Activated CD8-positive, alpha-beta memory T cell treated with anti-CD3 and anti-CD28 coated beads for 48 hours (primary cell): ENCODE measurements at regions not wholly inside any gene's neighbourhood (a gene's known extent, or its start where the extent isn't known, plus 50 kb on each side); places are given as distances from the start of the nearest gene placed in this dataset.
"Not testable (repeated sequence)": the region's sequence is repeated elsewhere in the genome, so short reads cannot be mapped to it uniquely, and the experiment has no call there.

Experiments used
- DNase-seq, 3 experiments: peaks; one replicate each; pipeline ENCODE4 v3.0.0-alpha.2; 2020; ENCODE audit warnings: low read depth in 2 of 3, low spot score in 2 of 3

DNA sequence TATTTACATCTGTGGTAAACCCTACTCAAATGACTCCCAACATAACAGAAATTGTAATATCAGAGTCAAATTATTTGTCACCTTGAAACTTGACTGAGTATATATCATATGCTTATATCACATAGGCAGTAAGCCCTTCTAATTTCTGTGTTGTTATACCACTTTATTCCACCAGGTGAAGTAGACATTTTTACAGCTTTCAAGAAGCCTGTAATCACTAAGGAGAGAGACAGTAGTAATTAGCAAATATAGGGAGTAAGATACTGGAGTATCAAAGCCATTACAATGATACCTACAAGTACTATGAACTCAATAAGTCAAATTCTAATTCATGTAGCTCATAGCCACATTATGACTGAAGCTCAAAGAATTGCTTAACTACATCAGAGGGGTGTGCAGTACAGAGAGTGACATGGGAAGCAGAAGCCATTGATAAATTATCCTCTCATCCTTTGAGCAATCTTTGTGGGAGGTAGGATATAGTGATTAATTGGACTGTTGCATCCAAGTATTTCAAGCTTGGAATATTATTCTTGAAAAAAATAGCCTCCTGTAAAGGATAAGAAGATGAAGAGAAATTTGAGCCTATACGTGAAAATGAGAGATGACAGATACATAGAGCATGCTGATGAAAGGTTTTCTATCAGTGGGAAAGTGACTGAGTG is 1005.9 kb downstream of the ZPLD1 start:
- no peak for DNase-seq

GRCh38 chr3:103446953-103447629 is 1012.3 kb downstream of the ZPLD1 start:
- DNase-seq, result no peak

GRCh38 chr3:103453152-103453551 is 1018.3 kb downstream of the ZPLD1 start:
- DNase-seq, result no peak

DNA sequence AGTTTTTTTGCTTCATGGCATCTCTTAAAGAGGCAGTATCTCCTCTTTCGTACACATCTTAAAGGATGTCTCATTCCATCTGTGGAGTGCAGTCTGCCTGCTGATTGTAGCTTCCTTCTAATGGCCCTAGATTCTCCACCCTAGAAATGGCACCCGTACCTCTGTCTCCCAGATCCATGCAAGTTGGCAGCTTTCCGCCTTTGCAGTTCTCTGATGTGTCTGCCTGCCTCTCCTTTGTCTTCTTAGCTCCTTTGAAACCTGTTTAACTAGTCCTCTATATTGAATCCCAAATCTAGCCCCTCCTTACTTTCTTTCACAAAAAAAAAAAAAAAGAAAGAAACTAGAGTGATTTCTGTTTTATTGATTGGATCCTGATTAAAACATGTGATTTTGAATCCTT is 1025.0 kb downstream of the ZPLD1 start:
- DNase-seq, result no peak

DNA sequence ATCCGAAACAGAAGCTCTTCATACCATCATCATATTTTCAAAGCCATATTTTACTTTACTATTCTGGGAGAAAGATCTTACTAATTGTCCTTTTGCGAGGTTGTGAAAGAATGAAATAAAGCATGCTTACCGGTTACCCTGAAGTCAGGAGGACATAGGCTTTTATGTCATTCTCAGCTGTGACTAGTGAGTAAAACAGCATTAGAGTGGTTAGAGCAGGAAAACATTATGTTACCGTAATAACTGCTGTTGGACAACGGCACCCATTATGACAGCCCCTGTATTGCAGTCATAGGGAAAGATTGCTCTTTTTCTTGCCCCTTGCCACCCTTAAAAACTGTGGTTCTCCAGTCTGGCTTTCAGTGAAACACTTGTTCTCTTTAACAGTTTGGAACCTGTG is 1035.7 kb downstream of the ZPLD1 start:
- DNase-seq, result no peak

GRCh38 chr3:103494011-103494410 is 1059.2 kb downstream of the ZPLD1 start:
- no peak for DNase-seq

DNA sequence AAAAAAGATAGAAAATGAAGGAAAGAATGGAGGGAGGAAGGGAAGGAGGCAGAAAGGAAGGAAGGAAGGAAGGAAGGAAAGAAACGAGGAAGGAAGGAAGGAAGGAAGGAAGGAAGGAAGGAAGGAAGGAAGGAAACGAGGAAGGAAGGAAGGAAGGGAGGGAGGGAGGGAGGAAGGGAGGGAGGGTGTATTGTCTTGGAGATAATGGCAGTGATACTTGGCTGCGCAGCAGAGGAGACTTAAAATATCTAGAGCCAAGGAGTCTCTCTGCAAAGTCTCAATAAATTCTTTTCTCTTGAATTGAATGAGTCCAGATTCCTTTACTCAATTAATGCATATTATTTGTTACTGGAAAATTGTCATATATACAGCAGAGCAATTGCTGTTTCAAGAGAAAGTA is 1059.7 kb downstream of the ZPLD1 start:
- DNase-seq, result no peak

- DNase-seq, result no peak
Measured at GRCh38 chr3:103495186-103495585, 1060.4 kb downstream of the ZPLD1 start.

- no peak for DNase-seq
Measured at GRCh38 chr3:103499132-103499900, 1064.5 kb downstream of the ZPLD1 start.

GRCh38 chr3:103499967-103500366 is 1065.2 kb downstream of the ZPLD1 start:
- no peak for DNase-seq

GRCh38 chr3:103510760-103511159 is 1075.9 kb downstream of the ZPLD1 start:
- no peak for DNase-seq

DNA sequence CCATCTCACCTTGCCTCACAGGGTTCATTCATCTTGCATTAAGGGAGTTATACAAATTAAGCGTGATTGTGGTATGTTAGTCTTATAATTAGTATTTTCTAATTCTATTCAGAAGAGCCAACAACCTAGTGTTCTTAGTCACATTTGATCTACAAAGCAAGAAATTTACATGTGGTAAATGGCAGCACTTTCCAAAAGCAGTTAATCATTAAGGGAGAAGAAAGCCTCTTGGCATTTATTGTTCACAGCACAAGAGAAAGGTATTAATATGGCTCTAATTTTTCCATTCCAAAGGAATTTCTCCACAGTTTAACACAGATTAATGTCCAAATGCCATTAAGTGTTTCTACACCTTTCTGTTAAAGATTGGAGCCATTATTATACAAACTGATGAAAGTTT is 1077.1 kb downstream of the ZPLD1 start:
- no peak for DNase-seq

- no peak for DNase-seq
Measured at GRCh38 chr3:103512595-103512994, 1077.8 kb downstream of the ZPLD1 start.

- DNase-seq, result no peak
Measured at GRCh38 chr3:103513003-103513402, 1078.2 kb downstream of the ZPLD1 start.

GRCh38 chr3:103515116-103515515 is 1080.3 kb downstream of the ZPLD1 start:
- no peak for DNase-seq

- no peak for DNase-seq
Measured at GRCh38 chr3:103516950-103517349, 1082.1 kb downstream of the ZPLD1 start.

- not testable (repeated sequence) for DNase-seq
Measured at GRCh38 chr3:103531327-103531726, 1096.5 kb downstream of the ZPLD1 start.

DNA sequence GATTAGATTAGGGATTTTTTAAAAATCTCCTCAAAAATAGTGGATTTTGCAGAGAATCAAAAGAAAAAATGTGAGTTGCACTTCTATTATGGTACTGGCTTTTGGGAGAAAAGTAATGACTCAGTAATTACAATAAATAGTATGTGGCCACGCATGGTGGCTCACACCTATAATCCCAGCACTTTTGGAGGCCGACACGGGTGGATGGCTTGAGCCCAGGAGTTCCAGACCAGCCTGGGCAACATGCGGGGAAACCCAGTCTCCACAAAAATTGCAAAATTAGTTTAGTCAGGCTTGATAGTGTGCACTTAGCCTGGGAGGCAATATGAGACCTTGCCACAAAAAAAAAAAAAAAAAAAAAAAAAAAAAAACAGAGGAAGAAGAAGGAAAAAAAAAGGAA is 1098.2 kb downstream of the ZPLD1 start:
- no peak for DNase-seq

GRCh38 chr3:103554451-103554850 is 1119.6 kb downstream of the ZPLD1 start:
- no peak for DNase-seq

DNA sequence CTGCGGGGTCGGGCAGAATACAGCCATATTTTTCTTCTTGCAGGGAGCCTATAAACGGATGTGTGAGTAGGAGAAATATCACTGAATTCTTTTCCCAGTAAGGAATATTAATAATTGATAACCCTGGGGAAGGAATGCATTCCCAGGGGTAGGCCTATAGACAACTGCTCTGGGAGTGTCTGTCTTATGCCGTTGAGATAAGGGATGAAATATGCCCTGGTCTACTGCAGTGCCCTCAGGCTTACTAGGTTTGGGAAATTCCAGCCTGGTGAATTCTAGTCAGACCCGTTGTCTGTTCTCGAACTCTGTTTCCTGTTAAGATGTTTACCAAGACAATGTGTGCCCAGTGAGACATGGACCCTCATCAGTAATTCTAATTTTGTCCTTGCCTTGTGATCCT is 1129.3 kb downstream of the ZPLD1 start:
- not testable (repeated sequence) for DNase-seq

DNA sequence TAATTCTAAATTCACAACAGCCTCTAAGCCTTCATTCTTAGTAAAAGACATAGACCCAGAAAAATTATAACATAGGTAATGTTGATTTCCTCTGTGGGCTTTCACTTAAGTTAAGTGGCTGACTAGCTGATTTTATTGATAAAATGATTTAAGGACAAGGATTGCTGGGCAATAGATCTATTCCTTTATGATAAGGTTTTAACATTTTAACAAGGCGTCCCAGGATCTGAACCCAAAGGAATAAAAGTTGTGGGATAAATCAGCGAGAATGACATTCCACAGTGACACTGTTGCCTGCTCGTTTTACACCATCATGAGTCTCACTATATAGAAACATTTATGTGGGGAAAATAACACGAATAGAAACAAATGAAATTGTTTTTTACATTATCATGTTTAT is 1151.0 kb downstream of the ZPLD1 start:
- DNase-seq, result no peak

- no peak for DNase-seq
Measured at GRCh38 chr3:103589770-103590169, 1155.0 kb downstream of the ZPLD1 start.
